Parathyroid adenoma (tissue), 2 donors: ENCODE measurements at regions not wholly inside any gene's neighbourhood (a gene's known extent, or its start where the extent isn't known, plus 50 kb on each side); places are given as distances from the start of the nearest gene placed in this dataset.

ENCODE experiments used
- H2AFZ ChIP-seq: fragments of 300-600 bp; sonication (generic); one replicate; pipeline ENCODE4 v1.7.0; 2017; ENCODE audit warnings: antibody characterized with exemption, mild to moderate bottlenecking
- H3K27ac ChIP-seq: fragments of 300-600 bp; sonication (generic); one replicate; pipeline ENCODE4 v1.7.0; 2017
- H3K27me3 ChIP-seq: fragments of 300-600 bp; sonication (generic); one replicate; pipeline ENCODE4 v1.7.0; 2017; ENCODE audit warnings: low read length; ENCODE audit not compliant: control insufficient read depth, insufficient read depth
- H3K36me3 ChIP-seq: fragments of 300-600 bp; sonication (generic); one replicate; pipeline ENCODE4 v1.7.0; 2017; ENCODE audit warnings: low read length; ENCODE audit not compliant: control insufficient read depth, insufficient read depth
- H3K4me1 ChIP-seq: fragments of 300-600 bp; sonication (generic); one replicate; pipeline ENCODE4 v1.7.0; 2017; ENCODE audit warnings: control low read depth
- H3K4me2 ChIP-seq: fragments of 300-600 bp; sonication (generic); one replicate; pipeline ENCODE4 v1.7.0; 2017; ENCODE audit warnings: low read length
- H3K4me3 ChIP-seq: fragments of 300-600 bp; sonication (generic); one replicate; pipeline ENCODE4 v1.7.0; 2017; ENCODE audit warnings: low read depth, low read length
- H3K79me2 ChIP-seq: fragments of 300-600 bp; sonication (generic); one replicate; pipeline ENCODE4 v1.7.0; 2017; ENCODE audit warnings: control low read depth
- H3K9ac ChIP-seq: fragments of 300-600 bp; sonication (generic); one replicate; pipeline ENCODE4 v1.7.0; 2017; ENCODE audit warnings: mild to moderate bottlenecking
- H3K9me3 ChIP-seq: fragments of 300-600 bp; sonication (generic); one replicate; pipeline ENCODE4 v1.7.0; 2017; ENCODE audit warnings: low read length; ENCODE audit not compliant: control insufficient read depth
- TF ChIP-seq, protein P1 (sequence below): fragments of 300-600 bp; sonication (generic); IDR thresholded peaks from one replicate; pipeline ENCODE4 v1.7.0; 2017; ENCODE audit warnings: antibody characterized with exemption, mild to moderate bottlenecking
- donor health status: primary hyperparathyroidism.

DNA sequence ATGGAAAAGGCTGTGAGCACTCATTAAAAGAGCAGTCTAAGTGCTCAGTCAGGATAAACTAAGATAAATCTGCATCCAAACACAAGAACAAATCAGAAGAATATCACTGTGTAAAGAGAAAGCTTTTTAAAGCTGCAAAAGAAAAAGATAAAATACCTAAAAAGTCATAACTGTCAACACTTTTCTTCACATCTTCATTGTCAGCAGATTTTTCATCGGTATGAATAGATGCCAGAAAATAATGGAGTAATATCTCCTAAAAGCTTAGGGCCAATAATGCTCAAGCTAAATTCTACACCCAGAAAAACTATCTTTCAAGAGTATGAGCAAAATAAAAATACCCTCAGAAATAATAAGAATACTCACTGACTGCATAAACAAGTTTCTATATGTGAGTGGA is 54.0 kb upstream of the PALMD start:
- no peaks in the 10 kb centered on the region for H3K9me3 ChIP-seq
- no peaks in the 10 kb centered on the region for H3K4me1 ChIP-seq
- no peak overlapping the region for H3K4me2 ChIP-seq
- no peak overlapping the region for H3K27ac ChIP-seq
- TF ChIP-seq, protein P1, sequence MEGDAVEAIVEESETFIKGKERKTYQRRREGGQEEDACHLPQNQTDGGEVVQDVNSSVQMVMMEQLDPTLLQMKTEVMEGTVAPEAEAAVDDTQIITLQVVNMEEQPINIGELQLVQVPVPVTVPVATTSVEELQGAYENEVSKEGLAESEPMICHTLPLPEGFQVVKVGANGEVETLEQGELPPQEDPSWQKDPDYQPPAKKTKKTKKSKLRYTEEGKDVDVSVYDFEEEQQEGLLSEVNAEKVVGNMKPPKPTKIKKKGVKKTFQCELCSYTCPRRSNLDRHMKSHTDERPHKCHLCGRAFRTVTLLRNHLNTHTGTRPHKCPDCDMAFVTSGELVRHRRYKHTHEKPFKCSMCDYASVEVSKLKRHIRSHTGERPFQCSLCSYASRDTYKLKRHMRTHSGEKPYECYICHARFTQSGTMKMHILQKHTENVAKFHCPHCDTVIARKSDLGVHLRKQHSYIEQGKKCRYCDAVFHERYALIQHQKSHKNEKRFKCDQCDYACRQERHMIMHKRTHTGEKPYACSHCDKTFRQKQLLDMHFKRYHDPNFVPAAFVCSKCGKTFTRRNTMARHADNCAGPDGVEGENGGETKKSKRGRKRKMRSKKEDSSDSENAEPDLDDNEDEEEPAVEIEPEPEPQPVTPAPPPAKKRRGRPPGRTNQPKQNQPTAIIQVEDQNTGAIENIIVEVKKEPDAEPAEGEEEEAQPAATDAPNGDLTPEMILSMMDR: no peak
- H3K79me2 ChIP-seq: no peaks in the 10 kb centered on the region
- H3K4me3 ChIP-seq: no peak overlapping the region
- no peak overlapping the region for H2AFZ ChIP-seq
- no peaks in the 10 kb centered on the region for H3K27me3 ChIP-seq
- no peaks in the 10 kb centered on the region for H3K36me3 ChIP-seq
- H3K9ac ChIP-seq: no peak overlapping the region

DNA sequence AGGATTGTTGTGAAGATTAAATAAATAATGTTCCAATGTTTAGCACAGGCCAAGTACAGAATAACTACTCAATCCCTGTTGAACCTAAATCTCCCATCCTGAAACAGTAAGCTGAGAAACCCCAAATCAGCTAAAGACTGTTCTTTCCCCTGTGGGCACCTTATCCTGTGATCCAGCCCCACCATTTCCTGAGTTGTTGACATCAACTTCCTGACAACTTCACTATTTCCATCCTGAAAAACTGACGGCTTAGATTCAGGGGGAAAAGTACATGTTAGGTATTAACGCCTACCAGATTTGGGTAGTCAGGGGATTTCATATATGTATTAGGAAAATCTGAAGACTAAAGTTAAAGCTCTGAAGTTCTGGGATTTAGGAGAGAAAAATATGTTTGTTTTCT is 51.7 kb upstream of the PALMD start:
- no peak overlapping the region for H3K4me3 ChIP-seq
- H3K27me3 ChIP-seq: no peaks in the 10 kb centered on the region
- TF ChIP-seq, protein P1: no peak
- no peaks in the 10 kb centered on the region for H3K36me3 ChIP-seq
- H3K79me2 ChIP-seq: no peaks in the 10 kb centered on the region
- no peak overlapping the region for H3K27ac ChIP-seq
- no peaks in the 10 kb centered on the region for H3K9me3 ChIP-seq
- H3K4me2 ChIP-seq: no peak overlapping the region
- H3K4me1 ChIP-seq: no peaks in the 10 kb centered on the region
- no peak overlapping the region for H2AFZ ChIP-seq
- no peak overlapping the region for H3K9ac ChIP-seq

DNA sequence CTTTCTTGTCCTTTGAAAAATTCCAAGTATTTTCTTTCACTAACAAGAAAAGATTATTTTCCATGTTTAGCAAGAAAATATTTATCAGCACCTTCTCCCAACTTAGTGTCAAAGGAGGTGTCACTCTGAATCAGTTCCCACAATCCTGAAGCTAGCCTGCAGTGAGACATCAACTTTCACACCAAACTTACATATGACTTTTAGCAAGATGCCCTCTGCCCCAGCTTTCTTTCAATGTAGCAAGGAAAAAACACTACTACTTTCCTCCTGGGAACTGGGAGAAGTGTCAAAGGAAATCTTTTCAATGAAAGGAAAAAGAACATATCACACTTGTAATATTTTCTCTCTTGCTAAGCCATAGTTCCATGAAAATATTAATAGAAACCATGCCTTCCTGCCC is 50.9 kb upstream of the PALMD start:
- Histone ChIP-seq H3K9ac (no peak overlapping the region), H3K4me1 (no peaks in the 10 kb centered on the region), H3K27ac (no peak overlapping the region), H3K4me3 (no peak overlapping the region), H3K36me3 (no peaks in the 10 kb centered on the region), H2AFZ (no peak overlapping the region), H3K9me3 (no peaks in the 10 kb centered on the region), H3K27me3 (no peaks in the 10 kb centered on the region), H3K79me2 (no peaks in the 10 kb centered on the region), H3K4me2 (no peak overlapping the region)
- TF ChIP-seq, protein P1: no peak

DNA sequence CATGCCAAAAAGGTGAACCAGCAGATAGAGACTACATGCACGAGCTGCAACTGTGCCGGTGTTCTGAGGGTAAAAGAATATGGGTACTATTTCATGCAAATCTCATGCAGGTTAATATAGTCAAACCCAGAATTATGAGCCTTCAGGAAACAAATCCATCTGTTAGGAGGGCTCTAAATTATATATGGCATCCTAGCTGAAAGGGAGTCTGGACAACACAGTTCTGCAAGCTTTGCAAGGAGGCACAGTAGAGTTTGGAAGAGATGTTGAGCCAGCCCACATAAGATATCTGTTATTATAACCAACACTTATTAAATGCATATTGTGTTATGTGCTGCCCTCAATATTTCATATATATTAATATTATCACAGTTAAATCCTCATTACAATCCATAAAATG is 50.5 kb upstream of the PALMD start:
- Histone ChIP-seq H3K79me2 (no peaks in the 10 kb centered on the region), H3K9ac (no peak overlapping the region), H3K4me2 (no peak overlapping the region), H3K36me3 (no peaks in the 10 kb centered on the region), H3K9me3 (no peaks in the 10 kb centered on the region), H3K27ac (no peak overlapping the region), H2AFZ (no peak overlapping the region), H3K27me3 (no peaks in the 10 kb centered on the region), H3K4me1 (no peaks in the 10 kb centered on the region), H3K4me3 (no peak overlapping the region)
- TF ChIP-seq, protein P1: no peak
